KMS-11 (cell line): ENCODE measurements at regions not wholly inside any gene's neighbourhood (a gene's known extent, or its start where the extent isn't known, plus 50 kb on each side); places are given as distances from the start of the nearest gene placed in this dataset.

Experiments used
- H2AFZ ChIP-seq: fragments of 200-600 bp; sonication (generic); 2 replicates; pipeline ENCODE4 v1.6.1; 2016; ENCODE audit warnings: antibody characterized with exemption, mixed run types, low read depth
- H3K27ac ChIP-seq: fragments of 200-600 bp; sonication (generic); 2 replicates; pipeline ENCODE4 v1.6.1; 2016; ENCODE audit warnings: mild to moderate bottlenecking, mixed run types
- H3K27me3 ChIP-seq: fragments of 200-600 bp; sonication (generic); 2 replicates; pipeline ENCODE4 v1.6.1; 2017; ENCODE audit warnings: mild to moderate bottlenecking, low read depth, mixed run types, moderate library complexity; ENCODE audit not compliant: insufficient read depth
- H3K36me3 ChIP-seq: fragments of 200-600 bp; sonication (generic); 2 replicates; pipeline ENCODE4 v1.6.1; 2017; ENCODE audit warnings: mild to moderate bottlenecking, mixed run types; ENCODE audit not compliant: insufficient read depth
- H3K4me1 ChIP-seq: fragments of 200-600 bp; sonication (generic); 2 replicates; pipeline ENCODE4 v1.6.1; 2016; ENCODE audit warnings: mild to moderate bottlenecking, low read depth, mixed run types; ENCODE audit not compliant: poor library complexity, severe bottlenecking
- H3K4me2 ChIP-seq: fragments of 200-600 bp; sonication (generic); 2 replicates; pipeline ENCODE4 v1.7.0; 2016; ENCODE audit warnings: mild to moderate bottlenecking, mixed run types
- H3K4me3 ChIP-seq: fragments of 200-600 bp; sonication (generic); IDR thresholded peaks from 2 replicates; pipeline ENCODE4 v1.6.1; 2017; ENCODE audit warnings: low read depth, low read length, mixed read lengths; ENCODE audit not compliant: insufficient read depth
- H3K79me2 ChIP-seq: fragments of 200-600 bp; sonication (generic); 2 replicates; pipeline ENCODE4 v1.6.1; 2016; ENCODE audit warnings: low read depth, mixed run types; ENCODE audit not compliant: insufficient read depth
- H3K9ac ChIP-seq: fragments of 200-600 bp; sonication (generic); 2 replicates; pipeline ENCODE4 v1.6.1; 2016; ENCODE audit warnings: mild to moderate bottlenecking, mixed run types
- H4K20me1 ChIP-seq: fragments of 200-600 bp; sonication (generic); 2 replicates; pipeline ENCODE4 v1.6.1; 2016; ENCODE audit warnings: mild to moderate bottlenecking, mixed run types; ENCODE audit not compliant: insufficient read depth
- TF ChIP-seq, protein P1 (sequence below): fragments of 200-600 bp; sonication (generic); conservative IDR thresholded peaks from 2 replicates; pipeline ENCODE4 v1.6.1; 2017; ENCODE audit warnings: low read depth, mild to moderate bottlenecking, antibody characterized with exemption, low read length, moderate library complexity, mixed read lengths

DNA sequence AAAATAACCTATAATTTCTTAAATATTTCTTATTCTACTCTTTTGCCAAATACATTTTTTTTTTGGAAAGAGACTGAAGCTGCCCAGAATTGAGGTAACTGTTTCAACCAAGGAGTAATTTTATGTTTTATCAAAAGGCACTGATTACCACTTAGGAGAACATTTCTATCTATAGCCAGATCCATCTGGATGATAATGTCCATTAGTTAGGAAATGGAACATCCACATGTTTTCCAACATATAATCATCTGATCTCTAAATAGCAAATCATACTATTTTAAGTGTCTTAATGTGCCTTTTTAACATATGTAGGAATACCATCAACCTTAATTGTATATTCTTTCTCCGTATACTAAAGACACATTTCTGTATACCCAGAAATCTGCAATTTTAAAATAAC, 1068.9 kb downstream of the NXPH1 start:
- TF ChIP-seq, protein P1, sequence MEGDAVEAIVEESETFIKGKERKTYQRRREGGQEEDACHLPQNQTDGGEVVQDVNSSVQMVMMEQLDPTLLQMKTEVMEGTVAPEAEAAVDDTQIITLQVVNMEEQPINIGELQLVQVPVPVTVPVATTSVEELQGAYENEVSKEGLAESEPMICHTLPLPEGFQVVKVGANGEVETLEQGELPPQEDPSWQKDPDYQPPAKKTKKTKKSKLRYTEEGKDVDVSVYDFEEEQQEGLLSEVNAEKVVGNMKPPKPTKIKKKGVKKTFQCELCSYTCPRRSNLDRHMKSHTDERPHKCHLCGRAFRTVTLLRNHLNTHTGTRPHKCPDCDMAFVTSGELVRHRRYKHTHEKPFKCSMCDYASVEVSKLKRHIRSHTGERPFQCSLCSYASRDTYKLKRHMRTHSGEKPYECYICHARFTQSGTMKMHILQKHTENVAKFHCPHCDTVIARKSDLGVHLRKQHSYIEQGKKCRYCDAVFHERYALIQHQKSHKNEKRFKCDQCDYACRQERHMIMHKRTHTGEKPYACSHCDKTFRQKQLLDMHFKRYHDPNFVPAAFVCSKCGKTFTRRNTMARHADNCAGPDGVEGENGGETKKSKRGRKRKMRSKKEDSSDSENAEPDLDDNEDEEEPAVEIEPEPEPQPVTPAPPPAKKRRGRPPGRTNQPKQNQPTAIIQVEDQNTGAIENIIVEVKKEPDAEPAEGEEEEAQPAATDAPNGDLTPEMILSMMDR: no peak
- H3K27ac ChIP-seq: no peak overlapping the region
- H3K36me3 ChIP-seq: no peaks in the 10 kb centered on the region
- H3K4me1 ChIP-seq: no peaks in the 10 kb centered on the region
- H3K9ac ChIP-seq: no peak overlapping the region
- H3K79me2 ChIP-seq: no peaks in the 10 kb centered on the region
- H3K27me3 ChIP-seq: no peaks in the 10 kb centered on the region
- H4K20me1 ChIP-seq: no peaks in the 10 kb centered on the region
- no peak overlapping the region for H2AFZ ChIP-seq
- H3K4me3 ChIP-seq: no peak overlapping the region
- H3K4me2 ChIP-seq: no peak overlapping the region

DNA sequence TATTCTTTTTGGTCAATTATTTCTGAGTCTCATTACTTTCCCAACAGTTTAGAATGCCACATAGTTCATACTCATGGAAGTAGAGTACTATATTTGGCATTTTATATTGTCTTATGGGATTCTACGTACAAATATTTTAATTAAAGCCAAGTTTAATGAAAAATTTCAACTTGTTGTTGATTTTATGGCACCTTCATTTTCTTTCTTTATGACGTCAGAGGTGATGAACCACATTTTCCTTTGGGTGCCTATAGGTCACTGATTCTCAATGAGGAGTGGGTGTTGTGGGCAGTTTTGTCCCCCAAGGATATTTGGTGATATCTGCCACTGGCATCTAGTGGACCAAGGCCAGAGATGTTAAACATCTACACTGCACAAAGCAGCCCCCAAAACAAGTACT, 1071.3 kb downstream of the NXPH1 start:
- Histone ChIP-seq H3K27me3 (no peaks in the 10 kb centered on the region), H3K36me3 (no peaks in the 10 kb centered on the region), H3K79me2 (no peaks in the 10 kb centered on the region), H3K4me2 (no peak overlapping the region), H2AFZ (no peak overlapping the region), H3K9ac (no peak overlapping the region), H3K27ac (no peak overlapping the region), H3K4me1 (no peaks in the 10 kb centered on the region), H4K20me1 (no peaks in the 10 kb centered on the region), H3K4me3 (no peak overlapping the region)
- TF ChIP-seq, protein P1: no peak

DNA sequence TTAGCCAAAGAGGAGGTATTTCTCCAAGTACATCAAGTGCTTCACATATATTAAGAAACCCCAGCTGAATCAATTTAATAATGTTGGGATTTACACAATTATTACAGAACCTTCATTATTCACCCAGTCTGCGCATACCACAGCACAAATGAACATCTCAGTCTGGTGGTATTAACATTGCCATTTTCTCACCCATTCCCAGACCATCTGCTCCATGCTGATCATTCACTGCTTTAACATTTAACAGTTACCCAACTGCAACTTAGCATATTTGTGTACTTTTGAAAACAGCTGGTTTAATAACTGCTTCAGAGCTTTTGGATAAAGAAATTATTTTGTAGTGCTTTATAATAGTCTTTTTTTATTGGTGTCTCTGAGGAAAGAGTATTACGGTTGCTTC, 1072.1 kb downstream of the NXPH1 start:
- H3K27ac ChIP-seq: no peak overlapping the region
- no peak overlapping the region for H3K9ac ChIP-seq
- no peaks in the 10 kb centered on the region for H3K36me3 ChIP-seq
- H3K79me2 ChIP-seq: no peaks in the 10 kb centered on the region
- no peaks in the 10 kb centered on the region for H3K27me3 ChIP-seq
- no peaks in the 10 kb centered on the region for H3K4me1 ChIP-seq
- no peak overlapping the region for H3K4me2 ChIP-seq
- H2AFZ ChIP-seq: no peak overlapping the region
- TF ChIP-seq, protein P1: no peak
- no peaks in the 10 kb centered on the region for H4K20me1 ChIP-seq
- H3K4me3 ChIP-seq: no peak overlapping the region

DNA sequence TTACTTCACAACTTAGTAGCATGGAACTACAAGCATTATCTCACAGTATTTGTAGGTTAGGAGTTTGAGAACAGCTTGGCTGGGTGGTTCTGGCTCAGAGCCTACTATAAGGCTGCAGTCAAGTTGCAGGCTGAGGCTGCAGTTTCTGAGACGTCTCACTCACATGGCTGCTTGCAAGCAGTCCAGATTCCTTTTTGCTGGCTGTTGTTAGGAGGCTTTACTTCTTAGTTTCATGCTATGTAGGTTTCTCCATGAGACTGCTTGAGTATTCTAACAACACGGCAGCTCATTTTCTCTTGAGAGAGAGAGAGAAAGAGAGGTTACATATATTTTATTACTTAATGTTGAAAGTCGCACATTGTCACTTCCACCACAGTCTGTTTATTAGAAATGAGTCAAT, 1073.9 kb downstream of the NXPH1 start:
- Histone ChIP-seq H3K4me1 (no peaks in the 10 kb centered on the region), H3K27ac (no peak overlapping the region; the same call in 1 of the 2 replicates), H3K4me2 (no peak overlapping the region), H3K27me3 (no peaks in the 10 kb centered on the region), H3K4me3 (no peak overlapping the region), H4K20me1 (no peaks in the 10 kb centered on the region), H3K36me3 (no peaks in the 10 kb centered on the region), H2AFZ (peak overlapping the region; percentile 16; the same call in 1 of the 2 replicates), H3K9ac (no peak overlapping the region), H3K79me2 (no peaks in the 10 kb centered on the region)
- TF ChIP-seq, protein P1: no peak
